OCI-LY3 (cell line): ENCODE measurements at regions not wholly inside any gene's neighbourhood (a gene's known extent, or its start where the extent isn't known, plus 50 kb on each side); places are given as distances from the start of the nearest gene placed in this dataset.

Experiments
- H2AFZ ChIP-seq: fragments of 200-600, 300-600 bp; shearing (Covaris generic); 2 replicates; pipeline ENCODE4 v1.6.0; 2014; ENCODE audit warnings: antibody characterized with exemption, low read depth, low read length
- H3K27ac ChIP-seq: fragments of 200-600, 300-600 bp; sonication (generic); 2 replicates; pipeline ENCODE4 v1.5.1; 2014; ENCODE audit warnings: mild to moderate bottlenecking, low read length, moderate library complexity, mixed read lengths
- H3K27me3 ChIP-seq: fragments of 200-600, 300-600 bp; sonication (generic); 2 replicates; pipeline ENCODE4 v1.6.1; 2014; ENCODE audit warnings: low read depth, low read length, mixed read lengths
- H3K36me3 ChIP-seq: fragments of 200-600, 300-600 bp; sonication (generic); replicated peaks from 2 replicates; pipeline ENCODE3; 2014; ENCODE audit warnings: low read depth, low read length, mixed read lengths
- H3K4me1 ChIP-seq: fragments of 300-600, 200-600 bp; sonication (generic); 2 replicates; pipeline ENCODE4 v1.6.1; 2014; ENCODE audit warnings: low read length, mixed read lengths
- H3K4me2 ChIP-seq: fragments of 200-600, 300-600 bp; sonication (generic); 2 replicates; pipeline ENCODE4 v1.6.1; 2014; ENCODE audit warnings: low read length, mixed read lengths
- H3K4me3 ChIP-seq: fragments of 300-600, 200-600 bp; sonication (generic); 2 replicates; pipeline ENCODE4 v1.5.1; 2014; ENCODE audit warnings: antibody characterized with exemption, mild to moderate bottlenecking, low read length, moderate library complexity
- H3K79me2 ChIP-seq: fragments of 300-600, 200-600 bp; shearing (Covaris generic); 2 replicates; pipeline ENCODE4 v1.6.1; 2014; ENCODE audit warnings: mild to moderate bottlenecking, low read length, mixed read lengths
- H3K9ac ChIP-seq: fragments of 300-600, 200-600 bp; shearing (Covaris generic); 2 replicates; pipeline ENCODE4 v1.6.0; 2014; ENCODE audit warnings: mild to moderate bottlenecking, low read length, moderate library complexity
- H3K9me3 ChIP-seq: fragments of 200-600, 300-600 bp; shearing (Covaris generic); 2 replicates; pipeline ENCODE4 v1.6.1; 2014; ENCODE audit warnings: low read length, mixed read lengths; ENCODE audit not compliant: insufficient read depth
- H4K20me1 ChIP-seq: fragments of 200-600, 300-600 bp; sonication (generic); 2 replicates; pipeline ENCODE4 v1.6.1; 2016; ENCODE audit warnings: low read length, mixed read lengths; ENCODE audit not compliant: insufficient read depth
- CTCF ChIP-seq: fragments of 200-600, 300-600 bp; sonication (generic); IDR thresholded peaks from 2 replicates; pipeline ENCODE4 v1.5.1; 2014; ENCODE audit warnings: antibody characterized with exemption, low read length, low read depth
- EZH2phosphoT487 ChIP-seq: fragments of 200-600 bp; shearing (Covaris generic); IDR thresholded peaks from 2 replicates; pipeline ENCODE4 v1.6.1; 2018; ENCODE audit warnings: antibody characterized with exemption, mixed run types, low read depth

GRCh38 chr5:32511776-32512374 is 67.3 kb upstream of the ZFR start:
- Histone ChIP-seq H3K4me2 (no peak overlapping the region), H3K4me1 (no peaks in the 10 kb centered on the region), H3K4me3 (no peak overlapping the region), H3K27ac (no peak overlapping the region), H3K79me2 (no peaks in the 10 kb centered on the region), H3K9me3 (no peaks in the 10 kb centered on the region), H4K20me1 (no peaks in the 10 kb centered on the region), H2AFZ (no peak overlapping the region), H3K27me3 (peaks cover 13% of the 10 kb centered on the region), H3K36me3 (no peaks in the 10 kb centered on the region), H3K9ac (no peak overlapping the region)
- no peak for TF ChIP-seq CTCF
- no peak for TF ChIP-seq EZH2phosphoT487

DNA sequence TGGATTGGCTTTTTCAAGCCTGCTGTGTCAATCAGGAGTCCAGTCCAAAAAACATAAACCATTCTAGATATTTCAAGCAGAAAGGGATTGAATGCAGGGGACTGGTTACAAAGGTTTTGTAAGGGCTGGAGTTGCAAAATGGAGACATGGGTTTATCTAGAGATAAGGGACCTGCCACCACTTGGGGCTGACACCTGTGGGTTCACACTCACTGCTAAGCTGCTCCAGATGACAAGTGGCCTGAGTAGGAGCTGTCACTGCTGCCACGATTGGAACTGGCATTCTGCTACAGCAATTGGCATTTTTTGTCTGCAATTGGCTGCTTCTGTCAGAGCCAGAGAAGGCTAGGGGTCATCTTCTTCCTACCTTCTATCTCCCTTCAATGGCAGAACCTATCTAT is 66.3 kb upstream of the ZFR start:
- H3K79me2 ChIP-seq, result no peaks in the 10 kb centered on the region
- peaks cover 6% of the 10 kb centered on the region for H3K4me1 ChIP-seq
- no peak overlapping the region for H3K9ac ChIP-seq
- H3K27me3 ChIP-seq, result peaks cover 23% of the 10 kb centered on the region
- no peaks in the 10 kb centered on the region for H3K36me3 ChIP-seq
- no peak for TF ChIP-seq CTCF
- no peak for TF ChIP-seq EZH2phosphoT487
- no peak overlapping the region for H2AFZ ChIP-seq
- no peak overlapping the region for H3K4me2 ChIP-seq
- H4K20me1 ChIP-seq, result no peaks in the 10 kb centered on the region
- H3K27ac ChIP-seq, result no peak overlapping the region
- no peak overlapping the region for H3K4me3 ChIP-seq
- no peaks in the 10 kb centered on the region for H3K9me3 ChIP-seq

- Histone ChIP-seq H4K20me1 (no peaks in the 10 kb centered on the region), H3K4me3 (no peak overlapping the region), H3K36me3 (no peaks in the 10 kb centered on the region), H3K9ac (no peak overlapping the region), H3K79me2 (no peaks in the 10 kb centered on the region), H3K4me2 (no peak overlapping the region), H2AFZ (no peak overlapping the region), H3K27me3 (peaks cover 38% of the 10 kb centered on the region), H3K4me1 (peaks cover 20% of the 10 kb centered on the region), H3K9me3 (no peaks in the 10 kb centered on the region), H3K27ac (no peak overlapping the region)
- TF ChIP-seq EZH2phosphoT487, result no peak
- TF ChIP-seq CTCF, result no peak
Measured at GRCh38 chr5:32508806-32509805, 64.6 kb upstream of the ZFR start.

GRCh38 chr5:32507738-32508434 is 63.3 kb upstream of the ZFR start:
- Histone ChIP-seq H4K20me1 (no peaks in the 10 kb centered on the region), H3K36me3 (no peaks in the 10 kb centered on the region), H2AFZ (no peak overlapping the region), H3K79me2 (no peaks in the 10 kb centered on the region), H3K4me1 (peaks cover 20% of the 10 kb centered on the region), H3K27ac (no peak overlapping the region), H3K4me3 (no peak overlapping the region), H3K9ac (no peak overlapping the region), H3K9me3 (no peaks in the 10 kb centered on the region), H3K4me2 (no peak overlapping the region), H3K27me3 (peaks cover 42% of the 10 kb centered on the region)
- TF ChIP-seq CTCF, result no peak
- no peak for TF ChIP-seq EZH2phosphoT487
